KMS-11 (cell line): ENCODE measurements at regions not wholly inside any gene's neighbourhood (a gene's known extent, or its start where the extent isn't known, plus 50 kb on each side); places are given as distances from the start of the nearest gene placed in this dataset.

ENCODE experiments used
- H2AFZ ChIP-seq: fragments of 200-600 bp; sonication (generic); 2 replicates; pipeline ENCODE4 v1.6.1; 2016; ENCODE audit warnings: antibody characterized with exemption, mixed run types, low read depth
- H3K27ac ChIP-seq: fragments of 200-600 bp; sonication (generic); 2 replicates; pipeline ENCODE4 v1.6.1; 2016; ENCODE audit warnings: mild to moderate bottlenecking, mixed run types
- H3K27me3 ChIP-seq: fragments of 200-600 bp; sonication (generic); 2 replicates; pipeline ENCODE4 v1.6.1; 2017; ENCODE audit warnings: mild to moderate bottlenecking, low read depth, mixed run types, moderate library complexity; ENCODE audit not compliant: insufficient read depth
- H3K36me3 ChIP-seq: fragments of 200-600 bp; sonication (generic); 2 replicates; pipeline ENCODE4 v1.6.1; 2017; ENCODE audit warnings: mild to moderate bottlenecking, mixed run types; ENCODE audit not compliant: insufficient read depth
- H3K4me1 ChIP-seq: fragments of 200-600 bp; sonication (generic); 2 replicates; pipeline ENCODE4 v1.6.1; 2016; ENCODE audit warnings: mild to moderate bottlenecking, low read depth, mixed run types; ENCODE audit not compliant: poor library complexity, severe bottlenecking
- H3K4me2 ChIP-seq: fragments of 200-600 bp; sonication (generic); 2 replicates; pipeline ENCODE4 v1.7.0; 2016; ENCODE audit warnings: mild to moderate bottlenecking, mixed run types
- H3K4me3 ChIP-seq: fragments of 200-600 bp; sonication (generic); IDR thresholded peaks from 2 replicates; pipeline ENCODE4 v1.6.1; 2017; ENCODE audit warnings: low read depth, low read length, mixed read lengths; ENCODE audit not compliant: insufficient read depth
- H3K79me2 ChIP-seq: fragments of 200-600 bp; sonication (generic); 2 replicates; pipeline ENCODE4 v1.6.1; 2016; ENCODE audit warnings: low read depth, mixed run types; ENCODE audit not compliant: insufficient read depth
- H3K9ac ChIP-seq: fragments of 200-600 bp; sonication (generic); 2 replicates; pipeline ENCODE4 v1.6.1; 2016; ENCODE audit warnings: mild to moderate bottlenecking, mixed run types
- H4K20me1 ChIP-seq: fragments of 200-600 bp; sonication (generic); 2 replicates; pipeline ENCODE4 v1.6.1; 2016; ENCODE audit warnings: mild to moderate bottlenecking, mixed run types; ENCODE audit not compliant: insufficient read depth
- TF ChIP-seq, protein P1 (sequence below): fragments of 200-600 bp; sonication (generic); conservative IDR thresholded peaks from 2 replicates; pipeline ENCODE4 v1.6.1; 2017; ENCODE audit warnings: low read depth, mild to moderate bottlenecking, antibody characterized with exemption, low read length, moderate library complexity, mixed read lengths

DNA sequence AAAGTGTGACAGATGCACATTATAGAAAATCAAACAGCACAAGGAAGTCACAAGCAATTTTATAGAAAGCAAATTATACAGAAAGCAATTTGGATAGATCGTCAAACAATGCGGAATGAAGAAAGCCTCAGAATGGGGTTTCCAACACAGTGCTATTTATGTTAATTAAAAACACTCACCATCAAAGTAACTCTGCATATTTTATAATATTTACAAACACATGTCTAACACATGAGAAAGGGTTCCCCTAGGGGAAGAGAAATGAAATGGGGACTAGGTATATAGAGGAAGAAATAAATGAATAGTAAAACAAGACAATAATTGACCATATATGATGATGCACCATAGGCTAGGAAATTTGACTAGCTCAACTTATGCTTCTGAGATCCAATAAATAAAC lies 171.2 kb upstream of the XYLT1 start:
- H3K36me3 ChIP-seq = no peaks in the 10 kb centered on the region
- no peak overlapping the region for H3K9ac ChIP-seq
- no peak overlapping the region for H2AFZ ChIP-seq
- H4K20me1 ChIP-seq = no peaks in the 10 kb centered on the region
- H3K27me3 ChIP-seq = no peaks in the 10 kb centered on the region
- H3K4me3 ChIP-seq = no peak overlapping the region
- no peak overlapping the region for H3K4me2 ChIP-seq
- H3K27ac ChIP-seq = no peak overlapping the region
- TF ChIP-seq, protein P1, sequence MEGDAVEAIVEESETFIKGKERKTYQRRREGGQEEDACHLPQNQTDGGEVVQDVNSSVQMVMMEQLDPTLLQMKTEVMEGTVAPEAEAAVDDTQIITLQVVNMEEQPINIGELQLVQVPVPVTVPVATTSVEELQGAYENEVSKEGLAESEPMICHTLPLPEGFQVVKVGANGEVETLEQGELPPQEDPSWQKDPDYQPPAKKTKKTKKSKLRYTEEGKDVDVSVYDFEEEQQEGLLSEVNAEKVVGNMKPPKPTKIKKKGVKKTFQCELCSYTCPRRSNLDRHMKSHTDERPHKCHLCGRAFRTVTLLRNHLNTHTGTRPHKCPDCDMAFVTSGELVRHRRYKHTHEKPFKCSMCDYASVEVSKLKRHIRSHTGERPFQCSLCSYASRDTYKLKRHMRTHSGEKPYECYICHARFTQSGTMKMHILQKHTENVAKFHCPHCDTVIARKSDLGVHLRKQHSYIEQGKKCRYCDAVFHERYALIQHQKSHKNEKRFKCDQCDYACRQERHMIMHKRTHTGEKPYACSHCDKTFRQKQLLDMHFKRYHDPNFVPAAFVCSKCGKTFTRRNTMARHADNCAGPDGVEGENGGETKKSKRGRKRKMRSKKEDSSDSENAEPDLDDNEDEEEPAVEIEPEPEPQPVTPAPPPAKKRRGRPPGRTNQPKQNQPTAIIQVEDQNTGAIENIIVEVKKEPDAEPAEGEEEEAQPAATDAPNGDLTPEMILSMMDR = no peak
- no peaks in the 10 kb centered on the region for H3K79me2 ChIP-seq
- no peaks in the 10 kb centered on the region for H3K4me1 ChIP-seq

DNA sequence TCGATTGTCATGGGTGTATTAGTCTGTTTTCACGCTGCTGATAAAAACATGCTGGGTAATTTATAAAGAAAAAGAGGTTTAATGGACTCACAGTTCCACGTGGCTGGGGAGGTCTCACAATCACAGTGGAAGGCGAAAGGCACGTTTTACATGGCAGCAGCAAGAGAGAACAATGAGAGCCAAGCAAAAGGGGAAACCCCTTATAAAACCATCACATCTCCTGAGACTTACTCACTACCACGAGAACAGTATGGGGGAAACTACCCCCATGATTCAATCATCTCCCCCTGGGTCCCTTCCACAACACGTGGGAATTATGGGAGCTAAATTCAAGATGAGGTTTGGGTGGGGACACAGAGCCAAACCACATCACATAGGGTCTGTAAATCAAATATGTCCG lies 167.4 kb upstream of the XYLT1 start:
- H2AFZ ChIP-seq = no peak overlapping the region
- no peak overlapping the region for H3K4me3 ChIP-seq

DNA sequence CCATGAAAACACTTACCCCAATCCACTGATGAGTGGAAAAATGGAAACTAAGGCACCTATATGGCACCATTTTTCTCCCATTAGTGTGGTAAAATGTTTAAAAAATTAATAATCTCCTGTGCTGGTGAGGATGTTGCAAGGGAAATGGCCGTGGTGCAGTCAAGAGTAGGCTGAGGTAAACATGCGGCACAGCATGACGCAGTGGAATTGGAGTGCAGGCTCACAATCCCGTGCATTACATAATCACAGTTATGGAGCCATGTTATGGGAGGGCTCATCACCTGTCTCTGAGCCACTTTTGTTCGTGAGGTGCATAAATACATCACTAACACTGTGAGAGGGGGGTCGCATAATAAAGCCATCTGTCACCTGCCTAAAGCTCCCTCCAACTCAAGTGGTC lies 164.4 kb upstream of the XYLT1 start:
- H3K79me2 ChIP-seq = no peaks in the 10 kb centered on the region
- no peak overlapping the region for H3K4me2 ChIP-seq
- H3K9ac ChIP-seq = no peak overlapping the region
- H3K27ac ChIP-seq = no peak overlapping the region
- H2AFZ ChIP-seq = no peak overlapping the region
- H3K4me3 ChIP-seq = no peak overlapping the region
- TF ChIP-seq, protein P1 = no peak
- H3K4me1 ChIP-seq = no peaks in the 10 kb centered on the region
- H4K20me1 ChIP-seq = no peaks in the 10 kb centered on the region
- no peaks in the 10 kb centered on the region for H3K27me3 ChIP-seq
- H3K36me3 ChIP-seq = no peaks in the 10 kb centered on the region

More for the DNA sequence above, 167.4 kb upstream of the XYLT1 start:
- H3K4me1 ChIP-seq = no peaks in the 10 kb centered on the region
- no peaks in the 10 kb centered on the region for H3K79me2 ChIP-seq
- TF ChIP-seq, protein P1 = no peak
- H3K9ac ChIP-seq = no peak overlapping the region
- H3K27me3 ChIP-seq = no peaks in the 10 kb centered on the region
- H4K20me1 ChIP-seq = no peaks in the 10 kb centered on the region
- no peak overlapping the region for H3K27ac ChIP-seq
- H3K4me2 ChIP-seq = no peak overlapping the region
- no peaks in the 10 kb centered on the region for H3K36me3 ChIP-seq

DNA sequence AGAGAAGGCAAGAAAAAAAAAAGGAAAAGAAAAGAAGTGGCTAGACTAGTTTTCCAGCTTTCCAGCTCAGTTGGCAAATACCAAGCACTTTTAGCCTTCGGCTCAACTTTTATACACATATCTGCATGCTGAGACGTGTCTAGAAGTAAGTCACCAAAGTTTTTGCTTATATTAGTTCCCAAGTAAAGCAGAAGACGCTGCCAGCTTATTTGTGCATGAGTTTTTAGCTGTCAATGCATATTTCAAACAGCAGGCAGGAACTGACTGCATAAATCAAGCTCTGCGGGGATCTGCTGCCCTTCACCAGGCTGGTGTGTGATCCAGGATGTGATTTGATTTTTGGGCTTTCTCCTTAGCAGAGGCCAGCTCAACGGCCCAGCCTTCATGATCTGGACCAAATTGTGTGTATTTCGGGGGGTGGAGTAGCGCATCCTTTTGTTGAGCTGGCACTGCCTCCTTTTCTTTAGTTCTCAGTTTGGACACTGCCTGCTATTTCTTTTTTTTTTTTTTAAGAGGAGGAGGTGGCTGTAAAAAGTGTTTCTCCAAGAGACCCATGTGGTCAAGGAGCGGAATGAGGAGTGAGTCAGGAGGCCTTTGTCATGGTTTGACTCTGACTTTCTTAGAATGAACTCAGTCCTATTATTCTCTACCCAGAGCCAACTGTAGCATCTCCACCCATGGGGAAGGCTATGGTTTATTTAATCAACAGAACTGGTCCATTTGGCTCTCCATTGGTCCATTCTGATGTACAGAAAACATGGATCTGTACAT lies 162.6 kb upstream of the XYLT1 start:
- no peak overlapping the region for H2AFZ ChIP-seq
- H3K36me3 ChIP-seq = no peaks in the 10 kb centered on the region
- H3K27me3 ChIP-seq = no peaks in the 10 kb centered on the region
- H3K79me2 ChIP-seq = no peaks in the 10 kb centered on the region
- no peak overlapping the region for H3K4me2 ChIP-seq
- no peaks in the 10 kb centered on the region for H3K4me1 ChIP-seq
- TF ChIP-seq, protein P1 = no peak
- H3K9ac ChIP-seq = no peak overlapping the region
- H3K27ac ChIP-seq = no peak overlapping the region
- H3K4me3 ChIP-seq = no peak overlapping the region
- H4K20me1 ChIP-seq = no peaks in the 10 kb centered on the region
